ENCODE measurements at regions not wholly inside any gene's neighbourhood (a gene's known extent, or its start where the extent isn't known, plus 50 kb on each side); places are given as distances from the start of the nearest gene placed in this dataset.

- H4K20me1 ChIP-seq (ENCODE audit: control insufficient read depth, insufficient read depth, insufficient read length) = no peaks in the 10 kb centered on the region
- H2BK5ac ChIP-seq (ENCODE audit: insufficient read length, low read length) = no peak overlapping the region
- no peaks in the 10 kb centered on the region; a peak in 1 of 5 replicates for H3K9me3 Mint-ChIP-seq
- H2BK120ac ChIP-seq (ENCODE audit: low read depth, low read length, poor library complexity, severe bottlenecking) = no peak overlapping the region
- no peak overlapping the region for H2BK20ac ChIP-seq (ENCODE audit: low read depth, low read length, poor library complexity, severe bottlenecking)
- H4K91ac ChIP-seq (ENCODE audit: insufficient read length, low read depth, low read length) = no peak overlapping the region
- H3K18ac ChIP-seq (ENCODE audit: insufficient read length, low read depth, low read length) = no peak overlapping the region
- no peak overlapping the region for H2BK12ac ChIP-seq (ENCODE audit: insufficient read length, low read depth, low read length)
- H3K27me3 Mint-ChIP-seq (ENCODE audit: low read depth) = no peaks in the 10 kb centered on the region
- no peak overlapping the region for H3K23ac ChIP-seq (ENCODE audit: insufficient read length, low read depth, low read length)
- no peaks in the 10 kb centered on the region for H3K79me1 ChIP-seq (ENCODE audit: insufficient read depth, low read depth, low read length, poor library complexity, severe bottlenecking)
- no peak overlapping the region for H3K4ac ChIP-seq (ENCODE audit: low read depth, low read length)
- no peaks in the 10 kb centered on the region for H3K9me3 ChIP-seq (ENCODE audit: control insufficient read depth, low read depth, low read length)
- H3K56ac ChIP-seq (ENCODE audit: insufficient read length, low read depth, low read length) = no peak overlapping the region
- no peak overlapping the region for H4K8ac ChIP-seq (replicated peaks; ENCODE audit: insufficient read length, low read depth, low read length)
- H3K27ac ChIP-seq (ENCODE audit: insufficient read length, low read depth, low read length) = no peak overlapping the region
- DNase-seq = no peak
- no peak overlapping the region for H3K4me2 ChIP-seq (ENCODE audit: insufficient read depth, insufficient read length, low read length)
- no peak overlapping the region for H2AFZ ChIP-seq (ENCODE audit: low read length)
- no peak overlapping the region for H4K5ac ChIP-seq (ENCODE audit: insufficient read length, low read depth, low read length)
- no peak overlapping the region for H3K14ac ChIP-seq (ENCODE audit: insufficient read depth, low read length)
- no CpG with 5 or more reads among the region's 1 CpG for WGBS (ENCODE audit: extremely low coverage, insufficient read length, low lambda C conversion rate)
- no peak overlapping the region for H2AK5ac ChIP-seq (ENCODE audit: insufficient read length, low read length)
- no peak overlapping the region for H3K27ac Mint-ChIP-seq
- H3K4me3 Mint-ChIP-seq = no peak overlapping the region
- no peak overlapping the region for H3T11ph ChIP-seq (ENCODE audit: low read length)
- H3K27me3 ChIP-seq (ENCODE audit: insufficient read depth, low read length) = no peaks in the 10 kb centered on the region
- H3K4me1 ChIP-seq (ENCODE audit: insufficient read depth, low read length) = no peaks in the 10 kb centered on the region
- 0 out of 4 replicates have a peak, but pooled peaks cover 0 to 2% of the 10 kb centered on the region in 2 experiments for H3K4me1 Mint-ChIP-seq
- H3K9ac ChIP-seq (ENCODE audit: extremely low read depth, insufficient read length, low read length) = no peak overlapping the region
- H2BK15ac ChIP-seq (ENCODE audit: low read depth, low read length) = no peak overlapping the region
- H3K36me3 Mint-ChIP-seq (ENCODE audit: insufficient read depth in 1 of 3, low read depth in 3 of 3) = no peaks in the 10 kb centered on the region
- no peaks in the 10 kb centered on the region for H3K79me2 ChIP-seq (ENCODE audit: insufficient read depth, low read length)
- TF ChIP-seq CTCF (conservative IDR thresholded peaks at IDR 0.05) = no peak
- no peaks in the 10 kb centered on the region for H3K23me2 ChIP-seq (ENCODE audit: insufficient read length, low read depth, low read length, poor library complexity, severe bottlenecking)
Measured at GRCh38 chr18:67216846-67217245, 299.7 kb downstream of the DSEL start.
